GM21515 (cell line): ENCODE measurements at regions not wholly inside any gene's neighbourhood (a gene's known extent, or its start where the extent isn't known, plus 50 kb on each side); places are given as distances from the start of the nearest gene placed in this dataset.
"Not testable (repeated sequence)": the region's sequence is repeated elsewhere in the genome, so short reads cannot be mapped to it uniquely, and the experiment has no call there.

Source experiments
- ATAC-seq: cut with Tn5 transposase; IDR thresholded peaks from one replicate; pipeline ENCODE4 v1.9.1; 2021; ENCODE audit not compliant: unreplicated experiment

- ATAC-seq = no peak
Measured at GRCh38 chr15:98263787-98264186, 303.3 kb downstream of the ARRDC4 start.

GRCh38 chr15:98266295-98266694 lies 305.8 kb downstream of the ARRDC4 start:
- no peak for ATAC-seq

- ATAC-seq = no peak
Measured at GRCh38 chr15:98268163-98268562, 307.7 kb downstream of the ARRDC4 start.

- no peak for ATAC-seq
Measured at GRCh38 chr15:98272625-98273024, 312.1 kb downstream of the ARRDC4 start.

DNA sequence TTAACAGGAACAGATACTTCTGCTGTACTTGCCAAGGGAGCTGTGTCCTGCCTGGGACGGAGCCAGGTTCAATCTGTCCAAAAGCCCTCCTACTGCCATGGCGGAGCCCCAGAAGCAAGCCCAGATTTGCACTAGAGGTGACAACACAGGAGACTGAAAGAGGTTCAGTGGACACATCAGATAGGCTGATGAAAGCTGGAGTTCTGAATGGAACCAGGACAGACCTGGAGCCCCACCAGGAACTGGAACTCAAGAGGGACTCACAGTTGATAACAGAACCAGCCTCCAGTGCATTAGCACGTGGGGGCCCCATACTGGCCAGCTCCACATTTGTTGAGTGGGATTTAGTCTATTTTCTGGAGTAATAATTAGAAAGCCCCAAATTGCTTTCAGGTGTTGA lies 315.5 kb downstream of the ARRDC4 start:
- no peak for ATAC-seq

GRCh38 chr15:98277602-98278001 lies 317.1 kb downstream of the ARRDC4 start:
- no peak for ATAC-seq

DNA sequence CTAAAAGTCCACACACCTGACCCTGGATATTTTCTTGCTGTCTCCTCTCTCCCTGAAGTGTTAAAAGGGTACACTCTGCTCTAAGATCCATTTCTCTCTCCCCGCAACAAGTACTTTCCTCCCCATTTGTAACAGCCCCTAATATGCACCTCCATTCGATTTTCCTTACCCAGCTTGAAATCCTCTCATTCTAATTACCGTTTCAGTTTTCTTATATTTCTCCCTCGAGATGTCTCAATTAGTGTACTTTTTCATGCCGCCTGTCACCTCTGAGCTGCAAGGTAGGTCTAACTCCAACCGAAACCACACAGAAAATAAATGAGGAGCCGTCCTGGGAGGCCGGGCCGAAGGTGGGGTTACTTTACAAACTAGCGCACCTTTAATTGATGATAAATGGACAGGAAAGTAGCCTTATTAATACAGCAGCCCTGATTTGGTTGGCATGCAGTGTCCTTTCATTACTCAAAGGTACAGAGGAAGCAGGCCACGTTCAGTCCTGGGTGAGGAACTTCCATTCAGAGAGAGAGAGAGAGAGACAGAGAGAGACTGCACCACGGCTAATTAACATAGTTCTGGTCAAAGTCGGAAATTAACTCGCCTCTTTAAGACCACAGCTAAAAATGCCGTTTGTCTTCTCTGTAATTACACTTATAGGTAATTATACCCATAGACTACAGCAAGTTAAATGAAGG lies 319.9 kb downstream of the ARRDC4 start:
- ATAC-seq = no peak

GRCh38 chr15:98281130-98281529 lies 320.6 kb downstream of the ARRDC4 start:
- ATAC-seq = no peak

GRCh38 chr15:98282656-98283332 lies 322.3 kb downstream of the ARRDC4 start:
- no peak for ATAC-seq

GRCh38 chr15:98286200-98286599 lies 325.7 kb downstream of the ARRDC4 start:
- ATAC-seq = no peak

DNA sequence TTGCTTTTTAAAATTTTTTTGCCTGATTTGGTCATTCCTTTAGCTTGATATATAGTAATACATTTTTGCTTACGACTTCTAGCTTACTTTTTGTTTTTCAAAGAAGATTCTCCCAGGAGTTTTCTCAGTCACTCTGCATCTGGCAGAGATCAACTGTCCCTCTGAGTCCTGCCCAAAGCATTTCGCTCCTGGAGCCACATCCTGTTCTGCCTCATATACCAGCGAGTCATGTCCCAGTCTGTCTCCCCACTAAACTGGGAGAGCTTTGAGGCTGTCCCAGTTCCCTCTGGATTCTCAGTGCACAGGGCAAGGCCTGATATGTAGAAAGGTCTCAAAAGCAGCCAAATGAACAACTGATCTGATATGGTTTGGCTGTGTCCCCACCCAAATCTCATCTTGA lies 326.3 kb downstream of the ARRDC4 start:
- no peak for ATAC-seq

DNA sequence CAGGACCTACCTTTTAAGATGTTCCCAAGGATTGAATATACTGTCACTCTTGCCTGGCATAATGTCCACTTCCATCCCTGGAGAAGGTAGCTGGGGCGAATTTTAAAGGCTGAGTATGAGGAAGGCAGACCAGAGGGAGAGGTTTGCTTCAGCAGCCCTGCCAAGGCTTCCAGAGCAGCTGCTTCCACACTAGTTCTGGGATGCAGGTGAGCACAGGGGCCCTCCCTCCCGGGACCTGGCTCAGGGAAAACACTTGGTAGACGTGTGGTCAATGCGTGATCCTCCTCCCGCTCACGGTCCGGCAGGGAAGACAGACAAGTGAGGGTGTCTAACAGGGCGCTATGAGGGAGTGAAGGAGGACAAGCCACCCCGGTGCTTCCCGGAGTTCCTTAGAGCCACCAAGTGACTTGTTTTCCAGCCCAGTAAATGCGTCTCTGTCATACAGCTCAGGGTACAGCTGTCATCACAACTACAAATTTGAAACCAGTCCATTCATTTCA lies 327.6 kb downstream of the ARRDC4 start:
- no peak for ATAC-seq

GRCh38 chr15:98289747-98290146 lies 329.2 kb downstream of the ARRDC4 start:
- ATAC-seq = no peak

- peak; percentile 66 for ATAC-seq
Measured at GRCh38 chr15:98292442-98293240, 332.1 kb downstream of the ARRDC4 start.

DNA sequence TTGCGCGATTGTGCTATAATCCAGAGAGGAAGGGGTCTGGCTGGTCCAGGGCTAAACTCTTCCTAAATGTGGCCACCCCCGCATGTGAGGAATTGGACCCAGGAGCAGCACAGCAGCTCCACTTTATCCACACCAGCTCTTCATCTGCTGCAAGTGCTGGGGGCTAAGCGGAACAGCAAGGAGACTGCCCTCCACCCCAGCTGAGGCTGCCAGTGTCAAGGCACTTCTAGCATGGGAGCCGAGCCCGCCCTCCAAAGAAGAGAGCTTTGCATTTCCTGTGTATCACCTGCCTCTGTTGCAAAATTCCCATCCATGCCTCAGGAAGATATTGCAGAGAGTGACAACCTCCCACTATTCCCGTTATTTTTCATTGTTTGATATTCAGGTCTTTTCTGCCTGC lies 333.6 kb downstream of the ARRDC4 start:
- ATAC-seq = no peak

- ATAC-seq = not testable (repeated sequence)
Measured at GRCh38 chr15:98295101-98295759, 334.7 kb downstream of the ARRDC4 start.

DNA sequence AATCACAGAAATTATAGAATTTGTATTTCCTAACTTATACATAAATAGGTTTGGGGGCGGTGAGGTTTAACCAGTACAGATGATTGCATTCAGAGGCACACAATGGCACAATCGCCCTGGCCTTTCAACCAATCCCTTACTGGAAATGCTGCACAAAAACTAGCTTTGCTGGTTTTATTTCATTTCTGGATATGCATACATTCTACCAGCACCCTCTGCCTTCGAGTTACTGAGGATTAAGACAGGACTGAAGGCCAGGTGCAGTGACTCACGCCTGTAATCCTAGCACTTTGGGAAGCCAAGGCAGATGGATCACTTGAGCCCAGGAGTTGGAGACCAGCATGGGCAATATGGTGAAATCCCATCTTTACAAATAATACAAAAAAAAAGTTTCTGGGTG lies 336.1 kb downstream of the ARRDC4 start:
- no peak for ATAC-seq

DNA sequence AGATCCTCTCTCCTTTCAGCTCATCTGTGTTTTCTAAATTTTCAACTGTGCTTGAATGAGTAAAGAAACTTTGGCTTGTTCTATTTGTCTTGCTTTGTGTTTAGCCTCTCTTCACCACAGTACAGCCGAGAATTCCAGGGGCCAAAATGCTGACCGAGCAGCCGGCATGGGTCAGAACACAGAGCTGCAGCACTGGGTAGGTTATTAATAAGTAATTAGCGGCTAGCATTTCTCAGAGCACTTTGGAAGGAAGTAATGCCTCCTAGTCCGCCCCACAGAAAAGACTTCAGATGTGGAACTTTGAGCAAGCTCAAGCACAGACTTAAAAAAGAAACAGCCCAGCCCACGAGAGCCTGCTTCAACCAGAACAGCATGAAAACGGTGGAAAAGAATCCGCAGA lies 343.9 kb downstream of the ARRDC4 start:
- no peak for ATAC-seq

GRCh38 chr15:98308117-98308516 lies 340.2 kb upstream of the IGF1R start:
- ATAC-seq = no peak

- peak; percentile 97 for ATAC-seq
Measured at GRCh38 chr15:98311566-98312188, 336.7 kb upstream of the IGF1R start.

- no peak for ATAC-seq
Measured at GRCh38 chr15:98312913-98313312, 335.4 kb upstream of the IGF1R start.
